GM08714 (cell line): ENCODE measurements at regions not wholly inside any gene's neighbourhood (a gene's known extent, or its start where the extent isn't known, plus 50 kb on each side); places are given as distances from the start of the nearest gene placed in this dataset.
"Not testable (repeated sequence)": the region's sequence is repeated elsewhere in the genome, so short reads cannot be mapped to it uniquely, and the experiment has no call there.

Experiments
- H3K4me3 ChIP-seq: fragments of 200-500 bp; sonication (Bioruptor generic); 2 replicates; pipeline ENCODE4 v1.5.1; 2014; ENCODE audit warnings: mild to moderate bottlenecking, low read length, inconsistent platforms
- ZNF274 ChIP-seq: IDR thresholded peaks from 2 replicates; pipeline ENCODE4 v1.6.1; 2012; ENCODE audit warnings: mild to moderate bottlenecking, low read depth, low read length

- TF ChIP-seq ZNF274 = no peak
- no peak overlapping the region for H3K4me3 ChIP-seq
Observed at GRCh38 chr6:88403486-88403885, 237.3 kb upstream of the CNR1 start.

GRCh38 chr6:88402909-88403308 lies 236.8 kb upstream of the CNR1 start:
- TF ChIP-seq ZNF274 = no peak
- no peak overlapping the region for H3K4me3 ChIP-seq

- H3K4me3 ChIP-seq = not testable (repeated sequence)
Observed at GRCh38 chr6:88390998-88391397, 224.9 kb upstream of the CNR1 start.

GRCh38 chr6:88388589-88388988 lies 222.4 kb upstream of the CNR1 start:
- H3K4me3 ChIP-seq = no peak overlapping the region
- no peak for TF ChIP-seq ZNF274

GRCh38 chr6:88386167-88386566 lies 220.0 kb upstream of the CNR1 start:
- TF ChIP-seq ZNF274 = no peak
- H3K4me3 ChIP-seq = no peak overlapping the region

GRCh38 chr6:88383183-88383582 lies 217.0 kb upstream of the CNR1 start:
- TF ChIP-seq ZNF274 = no peak
- H3K4me3 ChIP-seq = no peak overlapping the region

- no peak for TF ChIP-seq ZNF274
Observed at GRCh38 chr6:88381289-88381642, 215.1 kb upstream of the CNR1 start.

GRCh38 chr6:88380618-88381288 lies 214.6 kb upstream of the CNR1 start:
- no peak for TF ChIP-seq ZNF274

More at GRCh38 chr6:88381289-88381642, 215.1 kb upstream of the CNR1 start:
- H3K4me3 ChIP-seq = no peak overlapping the region

GRCh38 chr6:88380083-88380482 lies 213.9 kb upstream of the CNR1 start:
- no peak for TF ChIP-seq ZNF274
- no peak overlapping the region for H3K4me3 ChIP-seq

More at GRCh38 chr6:88380618-88381288, 214.6 kb upstream of the CNR1 start:
- no peak overlapping the region for H3K4me3 ChIP-seq

- no peak overlapping the region for H3K4me3 ChIP-seq
- TF ChIP-seq ZNF274 = no peak
Observed at GRCh38 chr6:88378639-88379038, 212.5 kb upstream of the CNR1 start.

- H3K4me3 ChIP-seq = no peak overlapping the region
- no peak for TF ChIP-seq ZNF274
Observed at GRCh38 chr6:88377976-88378568, 211.9 kb upstream of the CNR1 start.

- no peak overlapping the region for H3K4me3 ChIP-seq
- no peak for TF ChIP-seq ZNF274
Observed at GRCh38 chr6:88376768-88377387, 210.7 kb upstream of the CNR1 start.

GRCh38 chr6:88376197-88376596 lies 210.1 kb upstream of the CNR1 start:
- TF ChIP-seq ZNF274 = no peak
- no peak overlapping the region for H3K4me3 ChIP-seq

GRCh38 chr6:88374553-88374952 lies 208.4 kb upstream of the CNR1 start:
- no peak for TF ChIP-seq ZNF274
- H3K4me3 ChIP-seq = no peak overlapping the region

GRCh38 chr6:88371480-88371879 lies 205.3 kb upstream of the CNR1 start:
- H3K4me3 ChIP-seq = no peak overlapping the region
- no peak for TF ChIP-seq ZNF274
